ENCODE measurements at regions not wholly inside any gene's neighbourhood (a gene's known extent, or its start where the extent isn't known, plus 50 kb on each side); places are given as distances from the start of the nearest gene placed in this dataset.

GRCh38 chr2:204401114-204401513, 144.2 kb upstream of the PARD3B start:
- no peak for TF ChIP-seq MAFK (IDR thresholded peaks at IDR 0.05; ENCODE audit: partially characterized antibody)
- TF ChIP-seq, protein P1, sequence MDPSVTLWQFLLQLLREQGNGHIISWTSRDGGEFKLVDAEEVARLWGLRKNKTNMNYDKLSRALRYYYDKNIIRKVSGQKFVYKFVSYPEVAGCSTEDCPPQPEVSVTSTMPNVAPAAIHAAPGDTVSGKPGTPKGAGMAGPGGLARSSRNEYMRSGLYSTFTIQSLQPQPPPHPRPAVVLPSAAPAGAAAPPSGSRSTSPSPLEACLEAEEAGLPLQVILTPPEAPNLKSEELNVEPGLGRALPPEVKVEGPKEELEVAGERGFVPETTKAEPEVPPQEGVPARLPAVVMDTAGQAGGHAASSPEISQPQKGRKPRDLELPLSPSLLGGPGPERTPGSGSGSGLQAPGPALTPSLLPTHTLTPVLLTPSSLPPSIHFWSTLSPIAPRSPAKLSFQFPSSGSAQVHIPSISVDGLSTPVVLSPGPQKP (IDR thresholded peaks at IDR 0.05; ENCODE audit: low read depth, low read length), result no peak
- TF ChIP-seq TP53 (CRISPR knock-in tag; IDR thresholded peaks at IDR 0.05), result no peak
- TF ChIP-seq POLR2A (IDR thresholded peaks at IDR 0.05; ENCODE audit: low read length), result no peak
- TF ChIP-seq CTCF (IDR thresholded peaks at IDR 0.05), result no peak
